Thoracic aorta (tissue), 2 donors: ENCODE measurements at regions not wholly inside any gene's neighbourhood (a gene's known extent, or its start where the extent isn't known, plus 50 kb on each side); places are given as distances from the start of the nearest gene placed in this dataset.

ENCODE experiments used
- ATAC-seq: fragments of 150-250 bp; one replicate; pipeline ENCODE4 v1.8.0; 2017; ENCODE audit warnings: low read depth; ENCODE audit not compliant: insufficient number of reproducible peaks, low FRiP score
- DNase-seq: peaks from one replicate; pipeline ENCODE4 v3.0.0-alpha.2; 2020; ENCODE audit warnings: low spot score
- H3K27ac ChIP-seq, 2 donors: fragments of 200-600 bp; sonication (generic); 1 replicate in 1 of 2; 2 replicates in 1 of 2; pipeline ENCODE4 v1.5.1; 2016; ENCODE audit warnings: mild to moderate bottlenecking in 2 of 2, moderate library complexity in 2 of 2
- H3K27me3 ChIP-seq: fragments of 200-600 bp; sonication (generic); replicated peaks from 2 replicates; pipeline ENCODE4 v1.6.0; 2016; ENCODE audit warnings: mild to moderate bottlenecking; ENCODE audit not compliant: insufficient read depth
- H3K36me3 ChIP-seq: fragments of 200-600 bp; sonication (generic); one replicate; pipeline ENCODE4 v1.5.1; 2016
- H3K4me1 ChIP-seq, 2 donors: fragments of 200-600 bp; sonication (generic); 1 replicate in 1 of 2; 2 replicates in 1 of 2; pipeline versions ENCODE4 v1.5.1 to v1.6.0; 2016; ENCODE audit warnings: low read depth in 2 of 2, mild to moderate bottlenecking in 1 of 2; ENCODE audit not compliant: control insufficient read depth in 1 of 2
- H3K4me3 ChIP-seq: fragments of 200-600 bp; sonication (generic); 2 replicates; pipeline ENCODE4 v1.5.1; 2016; ENCODE audit warnings: mild to moderate bottlenecking
- H3K9me3 ChIP-seq: fragments of 200-600 bp; sonication (generic); 2 replicates; pipeline ENCODE4 v1.5.1; 2016
- CTCF ChIP-seq: fragments of 200-600 bp; sonication (generic); IDR thresholded peaks from one replicate; pipeline ENCODE4 v1.5.1; 2019; ENCODE audit warnings: antibody characterized with exemption

DNA sequence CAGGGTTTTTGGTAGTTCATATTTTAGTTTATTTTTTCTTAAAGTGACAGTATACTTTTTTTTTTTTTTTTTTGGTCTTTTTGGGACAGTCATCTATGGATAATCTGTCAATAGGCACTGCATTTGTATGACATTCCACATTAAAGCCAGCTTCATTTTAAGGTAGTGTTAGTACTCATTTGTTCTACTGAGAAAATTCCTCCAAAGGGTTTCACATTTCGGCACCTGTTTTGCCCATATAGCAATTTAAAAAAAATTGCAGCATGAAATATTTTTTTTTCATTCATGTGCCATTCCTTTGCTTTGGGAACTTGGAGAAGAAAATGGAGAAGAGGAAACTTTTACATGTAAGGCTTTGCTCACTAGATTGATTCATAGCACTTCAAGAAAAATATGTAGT is 276.3 kb upstream of the TCF4 start:
- no peak overlapping the region for H3K27ac ChIP-seq
- H3K4me1 ChIP-seq: no peaks in the 10 kb centered on the region
- DNase-seq (no peak), ATAC-seq (no peak)
- H3K27me3 ChIP-seq: no peaks in the 10 kb centered on the region
- no peak overlapping the region for H3K4me3 ChIP-seq
- H3K9me3 ChIP-seq: no peaks in the 10 kb centered on the region
- no peaks in the 10 kb centered on the region for H3K36me3 ChIP-seq
- TF ChIP-seq CTCF: no peak

GRCh38 chr18:55863876-55864275 is 275.9 kb upstream of the TCF4 start:
- TF ChIP-seq CTCF: no peak
- no peak for ATAC-seq

GRCh38 chr18:55863391-55863706 is 275.4 kb upstream of the TCF4 start:
- no peaks in the 10 kb centered on the region for H3K9me3 ChIP-seq
- DNase-seq (no peak), ATAC-seq (no peak)
- H3K4me3 ChIP-seq: no peak overlapping the region
- no peaks in the 10 kb centered on the region for H3K27me3 ChIP-seq
- no peak for TF ChIP-seq CTCF
- peaks cover 0 to 3% of the 10 kb centered on the region in 2 donors for H3K4me1 ChIP-seq
- no peaks in the 10 kb centered on the region for H3K36me3 ChIP-seq
- H3K27ac ChIP-seq: no peak overlapping the region

More at GRCh38 chr18:55863876-55864275, 275.9 kb upstream of the TCF4 start:
- no peaks in the 10 kb centered on the region for H3K27me3 ChIP-seq
- H3K4me1 ChIP-seq: no peaks in the 10 kb centered on the region
- no peak overlapping the region for H3K4me3 ChIP-seq
- no peaks in the 10 kb centered on the region for H3K9me3 ChIP-seq
- H3K36me3 ChIP-seq: no peaks in the 10 kb centered on the region
- H3K27ac ChIP-seq: no peak overlapping the region
- no peak for DNase-seq

DNA sequence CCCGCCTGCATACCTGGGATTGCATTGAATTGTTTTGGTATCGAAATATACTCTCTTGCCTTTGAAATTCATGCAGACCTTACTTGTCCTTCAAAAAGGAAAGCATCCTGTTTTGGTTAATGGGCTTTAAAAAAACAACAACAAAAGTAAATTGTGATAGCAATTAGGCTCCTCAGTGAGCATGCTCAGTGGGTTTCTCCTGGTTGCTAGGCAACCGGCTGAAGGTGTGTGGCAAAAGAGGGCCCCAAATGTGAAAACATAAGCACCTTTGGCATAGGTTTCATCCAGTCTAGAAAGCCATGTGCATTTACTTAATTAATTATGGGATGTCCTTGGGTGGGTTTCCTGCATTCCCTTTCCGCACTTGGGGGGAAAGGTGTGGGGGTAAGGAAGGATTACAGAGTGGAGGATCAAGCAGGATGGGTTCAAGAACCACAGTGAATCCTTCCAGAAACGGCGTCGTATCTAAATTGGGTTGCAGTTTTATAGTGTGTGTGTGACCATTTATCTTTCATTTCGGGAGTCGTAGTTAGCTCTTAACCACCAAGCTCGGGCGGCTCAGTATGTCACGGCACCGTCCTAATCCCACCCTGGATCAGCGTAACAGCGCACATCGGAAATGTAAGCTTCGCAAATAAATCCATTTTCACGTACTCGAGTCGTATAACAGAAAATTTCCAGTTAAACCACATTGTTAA is 274.9 kb upstream of the TCF4 start:
- ATAC-seq (no peak), DNase-seq (no peak)
- Histone ChIP-seq H3K4me3 (no peak overlapping the region), H3K9me3 (no peaks in the 10 kb centered on the region), H3K4me1 (peaks cover 0 to 7% of the 10 kb centered on the region in 2 donors), H3K27me3 (no peaks in the 10 kb centered on the region), H3K36me3 (no peaks in the 10 kb centered on the region), H3K27ac (no peak overlapping the region)
- TF ChIP-seq CTCF: no peak

DNA sequence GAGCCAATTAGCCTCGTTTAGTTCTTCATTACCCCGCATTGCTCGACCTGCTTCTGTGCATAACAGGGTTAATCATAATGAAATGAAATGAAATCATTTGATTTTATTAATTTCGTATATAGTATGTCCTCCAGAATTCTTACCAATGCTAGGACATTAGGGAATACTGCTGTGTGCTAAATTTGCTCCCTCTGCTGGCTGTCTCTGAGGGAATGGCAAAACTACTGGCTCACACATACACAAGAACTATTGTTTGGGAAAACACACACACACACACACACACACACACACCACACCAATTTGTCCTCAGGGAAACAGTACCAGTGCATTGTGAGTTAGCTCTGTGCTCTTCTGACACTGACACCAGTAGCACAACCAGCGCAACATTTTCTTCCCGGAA is 273.3 kb upstream of the TCF4 start:
- Histone ChIP-seq H3K36me3 (no peaks in the 10 kb centered on the region), H3K27ac (no peak overlapping the region), H3K4me1 (peaks cover 0 to 8% of the 10 kb centered on the region in 2 donors), H3K9me3 (no peaks in the 10 kb centered on the region), H3K27me3 (no peaks in the 10 kb centered on the region), H3K4me3 (no peak overlapping the region)
- ATAC-seq (no peak), DNase-seq (no peak)
- TF ChIP-seq CTCF: peak; percentile 18
